Neural crest cell (in vitro differentiated cells): ENCODE measurements at regions not wholly inside any gene's neighbourhood (a gene's known extent, or its start where the extent isn't known, plus 50 kb on each side); places are given as distances from the start of the nearest gene placed in this dataset.

Source experiments
- DNase-seq: peaks from one replicate; pipeline ENCODE4 v3.0.0; 2021; ENCODE audit warnings: low read depth, mixed read lengths, low spot score
- H3K27ac Mint-ChIP-seq: one replicate; pipeline ENCODE4 v1.8.0; 2021; ENCODE audit warnings: mild to moderate bottlenecking, mixed read lengths; ENCODE audit not compliant: unreplicated experiment
- H3K27me3 Mint-ChIP-seq: 2 replicates; pipeline ENCODE4 v1.8.0; 2021; ENCODE audit warnings: low read depth, mild to moderate bottlenecking, mixed read lengths
- H3K36me3 Mint-ChIP-seq: 2 replicates; pipeline ENCODE4 v1.8.0; 2021; ENCODE audit warnings: low read depth, mild to moderate bottlenecking, mixed read lengths
- H3K4me1 Mint-ChIP-seq: 2 replicates; pipeline ENCODE4 v1.8.0; 2021; ENCODE audit warnings: mixed read lengths
- H3K4me3 Mint-ChIP-seq: one replicate; pipeline ENCODE4 v1.8.0; 2021; ENCODE audit warnings: mild to moderate bottlenecking, mixed read lengths
- H3K9me3 Mint-ChIP-seq: 2 replicates; pipeline ENCODE4 v1.8.0; 2021; ENCODE audit warnings: mixed read lengths
- TF ChIP-seq, protein P1 (sequence below): fragments of 200-600 bp; sonication (generic); conservative IDR thresholded peaks from 2 replicates; pipeline ENCODE4 v1.5.0; 2021; ENCODE audit warnings: antibody characterized with exemption, mild to moderate bottlenecking

- Mint-ChIP-seq H3K27ac (no peak overlapping the region), H3K36me3 (peaks cover 2% of the 10 kb centered on the region), H3K4me1 (no peaks in the 10 kb centered on the region), H3K4me3 (no peak overlapping the region), H3K27me3 (no peaks in the 10 kb centered on the region), H3K9me3 (peaks cover 9% of the 10 kb centered on the region)
- no peak for DNase-seq
- TF ChIP-seq, protein P1, sequence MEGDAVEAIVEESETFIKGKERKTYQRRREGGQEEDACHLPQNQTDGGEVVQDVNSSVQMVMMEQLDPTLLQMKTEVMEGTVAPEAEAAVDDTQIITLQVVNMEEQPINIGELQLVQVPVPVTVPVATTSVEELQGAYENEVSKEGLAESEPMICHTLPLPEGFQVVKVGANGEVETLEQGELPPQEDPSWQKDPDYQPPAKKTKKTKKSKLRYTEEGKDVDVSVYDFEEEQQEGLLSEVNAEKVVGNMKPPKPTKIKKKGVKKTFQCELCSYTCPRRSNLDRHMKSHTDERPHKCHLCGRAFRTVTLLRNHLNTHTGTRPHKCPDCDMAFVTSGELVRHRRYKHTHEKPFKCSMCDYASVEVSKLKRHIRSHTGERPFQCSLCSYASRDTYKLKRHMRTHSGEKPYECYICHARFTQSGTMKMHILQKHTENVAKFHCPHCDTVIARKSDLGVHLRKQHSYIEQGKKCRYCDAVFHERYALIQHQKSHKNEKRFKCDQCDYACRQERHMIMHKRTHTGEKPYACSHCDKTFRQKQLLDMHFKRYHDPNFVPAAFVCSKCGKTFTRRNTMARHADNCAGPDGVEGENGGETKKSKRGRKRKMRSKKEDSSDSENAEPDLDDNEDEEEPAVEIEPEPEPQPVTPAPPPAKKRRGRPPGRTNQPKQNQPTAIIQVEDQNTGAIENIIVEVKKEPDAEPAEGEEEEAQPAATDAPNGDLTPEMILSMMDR: no peak
Observed at GRCh38 chr7:126215785-126216184, 1037.0 kb downstream of the GRM8 start.

DNA sequence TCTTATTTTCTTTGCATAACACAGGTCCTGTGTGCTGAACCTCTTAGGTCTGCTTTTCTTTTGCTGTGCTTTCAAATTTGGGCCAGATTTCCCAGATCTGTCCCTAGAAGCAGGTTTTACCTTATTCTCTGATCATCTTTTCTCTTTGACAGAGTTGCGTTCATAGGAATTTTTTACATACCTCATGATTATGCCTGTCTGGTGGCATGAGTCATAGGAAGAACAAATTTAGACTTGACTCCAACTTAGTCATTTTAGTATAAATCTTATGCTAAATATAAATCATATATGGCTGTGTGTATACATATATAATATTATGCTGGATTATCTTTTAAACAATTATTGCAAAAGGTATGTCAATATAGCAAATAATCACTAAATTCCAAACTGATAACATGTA is 1038.9 kb downstream of the GRM8 start:
- H3K4me1 Mint-ChIP-seq: no peaks in the 10 kb centered on the region
- no peak for DNase-seq
- no peaks in the 10 kb centered on the region for H3K27me3 Mint-ChIP-seq
- H3K36me3 Mint-ChIP-seq: no peaks in the 10 kb centered on the region
- TF ChIP-seq, protein P1: no peak
- no peak overlapping the region for H3K4me3 Mint-ChIP-seq
- H3K9me3 Mint-ChIP-seq: no peaks in the 10 kb centered on the region
- H3K27ac Mint-ChIP-seq: no peak overlapping the region

DNA sequence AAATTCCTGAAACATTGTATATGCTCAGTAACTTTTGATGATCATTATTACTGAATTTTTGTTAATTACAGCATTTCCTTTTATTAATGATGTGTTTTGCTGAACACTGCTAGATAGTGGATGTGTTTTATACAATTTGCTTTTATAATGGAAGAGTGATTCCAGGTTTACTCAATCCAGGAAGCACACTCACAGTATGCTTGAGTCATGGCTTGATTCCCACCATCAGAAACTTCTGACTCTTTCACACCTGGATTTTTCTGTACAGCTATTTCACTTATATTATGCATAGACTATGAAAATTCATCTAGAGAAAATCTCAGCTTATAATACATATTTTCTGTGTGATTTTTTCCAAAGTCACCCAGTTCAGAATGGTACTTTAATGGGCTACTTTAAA is 1040.9 kb downstream of the GRM8 start:
- no peak overlapping the region for H3K4me3 Mint-ChIP-seq
- H3K9me3 Mint-ChIP-seq: no peaks in the 10 kb centered on the region
- H3K4me1 Mint-ChIP-seq: no peaks in the 10 kb centered on the region
- no peaks in the 10 kb centered on the region for H3K36me3 Mint-ChIP-seq
- H3K27ac Mint-ChIP-seq: no peak overlapping the region
- TF ChIP-seq, protein P1: no peak
- no peaks in the 10 kb centered on the region for H3K27me3 Mint-ChIP-seq
- DNase-seq: no peak

- H3K36me3 Mint-ChIP-seq: no peaks in the 10 kb centered on the region
- TF ChIP-seq, protein P1: no peak
- H3K4me1 Mint-ChIP-seq: no peaks in the 10 kb centered on the region
- no peak overlapping the region for H3K27ac Mint-ChIP-seq
- H3K9me3 Mint-ChIP-seq: no peaks in the 10 kb centered on the region
- DNase-seq: no peak
- H3K27me3 Mint-ChIP-seq: no peaks in the 10 kb centered on the region
- H3K4me3 Mint-ChIP-seq: no peak overlapping the region
Observed at GRCh38 chr7:126210707-126211106, 1042.0 kb downstream of the GRM8 start.

GRCh38 chr7:126203185-126203584 is 1049.6 kb downstream of the GRM8 start:
- Mint-ChIP-seq H3K27ac (no peak overlapping the region), H3K27me3 (no peaks in the 10 kb centered on the region), H3K9me3 (no peaks in the 10 kb centered on the region), H3K4me1 (no peaks in the 10 kb centered on the region), H3K36me3 (no peaks in the 10 kb centered on the region), H3K4me3 (no peak overlapping the region)
- no peak for DNase-seq
- TF ChIP-seq, protein P1: no peak

DNA sequence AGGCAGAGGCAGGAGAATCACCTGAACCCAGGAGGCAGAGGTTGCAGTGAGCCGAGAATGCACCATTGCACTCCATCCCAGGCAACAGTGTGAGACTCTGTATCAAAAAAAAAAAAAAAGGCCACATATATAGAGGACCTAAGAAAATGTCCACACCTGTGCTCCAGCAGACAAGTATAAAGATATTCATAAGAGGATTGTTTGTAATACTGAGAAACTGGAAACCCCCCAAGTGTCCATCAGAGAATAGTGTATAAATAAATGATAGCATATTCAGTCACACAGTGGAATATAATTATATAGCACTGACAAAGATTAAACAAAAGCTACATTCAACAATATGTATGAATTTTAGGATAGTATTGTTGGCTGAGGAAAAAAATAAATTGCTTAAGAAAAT is 1050.6 kb downstream of the GRM8 start:
- Mint-ChIP-seq H3K9me3 (no peaks in the 10 kb centered on the region), H3K4me3 (no peak overlapping the region), H3K27me3 (no peaks in the 10 kb centered on the region), H3K36me3 (no peaks in the 10 kb centered on the region), H3K27ac (no peak overlapping the region), H3K4me1 (no peaks in the 10 kb centered on the region)
- TF ChIP-seq, protein P1: no peak
- no peak for DNase-seq
